ENCODE measurements at regions not wholly inside any gene's neighbourhood (a gene's known extent, or its start where the extent isn't known, plus 50 kb on each side); places are given as distances from the start of the nearest gene placed in this dataset.
"Not testable (repeated sequence)": the region's sequence is repeated elsewhere in the genome, so short reads cannot be mapped to it uniquely, and the experiment has no call there.

DNA sequence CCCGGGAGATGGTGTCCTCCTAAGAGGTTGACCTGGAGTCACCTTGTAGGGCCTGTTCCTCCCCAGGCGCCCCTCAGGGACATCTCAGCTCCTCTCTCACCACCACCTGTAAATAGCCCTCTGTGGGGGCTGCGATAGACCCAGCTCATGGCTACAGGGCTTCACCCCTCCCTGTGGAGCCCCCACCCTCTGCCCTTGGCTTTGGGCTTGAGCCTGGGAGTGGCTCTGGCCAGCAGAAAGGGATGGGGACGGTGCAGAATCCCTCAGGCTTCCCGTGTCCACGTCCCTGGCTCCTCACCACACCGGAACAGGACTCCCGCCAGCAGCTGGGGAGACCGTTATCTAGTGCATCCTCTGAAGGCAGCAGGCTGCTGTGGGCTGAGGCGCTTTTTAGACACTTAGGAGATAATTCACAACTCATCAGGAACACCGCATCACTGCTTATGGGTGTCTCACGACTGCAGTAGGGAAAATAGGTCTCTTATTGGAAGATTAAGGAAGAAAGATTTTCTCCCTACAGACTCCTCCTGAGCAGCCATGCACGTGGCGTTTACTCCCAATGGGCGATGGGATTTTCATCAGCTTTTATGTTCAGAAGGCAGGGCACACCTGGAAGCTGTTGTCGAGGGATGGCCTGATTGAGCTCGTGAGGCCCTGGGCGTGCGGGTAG lies 253.1 kb downstream of the ADGRD1 start:
- H3K9me1 ChIP-seq (ENCODE audit: insufficient read depth, low read length); H4K8ac ChIP-seq (ENCODE audit: low read depth in 2 of 2, low read length in 2 of 2); H3K9ac ChIP-seq (ENCODE audit: low read depth, low read length); H4K5ac ChIP-seq (ENCODE audit: low read depth, low read length); BruUV-seq (replicated peaks); H2BK20ac ChIP-seq (ENCODE audit: low read depth, low read length); H3K4ac ChIP-seq (ENCODE audit: low read depth, low read length); H2AK9ac ChIP-seq (replicated peaks; ENCODE audit: low read depth, low read length, poor library complexity); H3K18ac ChIP-seq (ENCODE audit: low read depth, low read length); H3K4me3 ChIP-seq (ENCODE audit: insufficient read depth, low read depth, low read length); H3K36me3 ChIP-seq (ENCODE audit: control insufficient read depth, insufficient read depth, low read length); intact Hi-C loops (cut with micrococcal nuclease); H2AK5ac ChIP-seq (ENCODE audit: low read depth, low read length); H2AFZ ChIP-seq (replicated peaks; ENCODE audit: low read length, poor library complexity); H3K79me1 ChIP-seq (ENCODE audit: low read depth in 1 of 2, low read length in 2 of 2); H3K4me1 ChIP-seq (ENCODE audit: control insufficient read depth, insufficient read depth, low read length); in situ Hi-C loops (cut with MboI; ENCODE audit: low sequenced_read_pairs); H3K4me2 ChIP-seq (ENCODE audit: low read depth, low read length); H3K27me3 ChIP-seq (ENCODE audit: control insufficient read depth, insufficient read depth, low read length); DNase-seq; H3K23ac ChIP-seq (ENCODE audit: low read depth, low read length); CTCF ChIA-PET; H2BK15ac ChIP-seq (ENCODE audit: low read depth, low read length); H4K91ac ChIP-seq (ENCODE audit: insufficient read depth, low read depth, low read length); H3K27ac ChIP-seq (ENCODE audit: insufficient read depth, low read length); ATAC-seq (ENCODE audit: low read depth); H2BK5ac ChIP-seq (ENCODE audit: low read depth, low read length, poor library complexity, severe bottlenecking); dilution Hi-C loops (cut with HindIII; ENCODE audit: low sequenced_read_pairs, unreplicated experiment); POLR2A ChIA-PET (ENCODE audit: unreplicated experiment); H2BK120ac ChIP-seq (ENCODE audit: low read depth, low read length); H3K56ac ChIP-seq (ENCODE audit: extremely low read depth, insufficient read depth, low read length); H3K14ac ChIP-seq (replicated peaks; ENCODE audit: low read depth, low read length); H4K20me1 ChIP-seq (ENCODE audit: insufficient read depth, low read length): not testable (repeated sequence)
- WGBS, 2 experiments (ENCODE audit: extremely low coverage in 2 of 2, insufficient read length in 1 of 2): no CpG with 5 or more reads among the region's 19 CpGs
- peaks cover 46% of the 10 kb centered on the region for H3K9me3 ChIP-seq (ENCODE audit: control insufficient read depth, insufficient read depth, low read length)

DNA sequence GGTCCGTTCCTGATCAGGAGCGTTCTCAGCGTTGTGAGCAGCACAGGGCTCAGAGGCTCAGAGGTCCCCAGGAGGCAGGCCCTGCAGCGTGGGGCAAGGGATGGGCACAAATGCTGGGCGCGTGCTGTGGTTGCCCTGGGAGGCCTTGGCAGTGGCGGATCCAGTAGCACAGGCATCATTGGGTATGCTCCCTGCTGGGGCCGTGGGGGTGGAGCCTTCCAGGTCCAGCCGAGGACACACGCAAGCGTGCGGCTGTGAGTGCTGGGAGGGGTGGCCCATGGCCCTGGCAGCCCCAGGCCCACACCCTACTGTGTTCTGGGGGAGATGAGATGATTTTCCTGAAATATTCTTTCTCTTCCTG lies 253.6 kb downstream of the ADGRD1 start:
- H4K91ac ChIP-seq (ENCODE audit: insufficient read depth, low read depth, low read length); H3K14ac ChIP-seq (replicated peaks; ENCODE audit: low read depth, low read length); H2BK5ac ChIP-seq (ENCODE audit: low read depth, low read length, poor library complexity, severe bottlenecking); dilution Hi-C loops (cut with HindIII; ENCODE audit: low sequenced_read_pairs, unreplicated experiment); H3K4me3 ChIP-seq (ENCODE audit: insufficient read depth, low read depth, low read length); H3K36me3 ChIP-seq (ENCODE audit: control insufficient read depth, insufficient read depth, low read length); in situ Hi-C loops (cut with MboI; ENCODE audit: low sequenced_read_pairs); H3K4ac ChIP-seq (ENCODE audit: low read depth, low read length); CTCF ChIA-PET; H3K4me1 ChIP-seq (ENCODE audit: control insufficient read depth, insufficient read depth, low read length); H4K20me1 ChIP-seq (ENCODE audit: insufficient read depth, low read length); BruUV-seq (replicated peaks); H3K9me1 ChIP-seq (ENCODE audit: insufficient read depth, low read length); H2BK120ac ChIP-seq (ENCODE audit: low read depth, low read length); ATAC-seq (ENCODE audit: low read depth); H2BK15ac ChIP-seq (ENCODE audit: low read depth, low read length); H3K18ac ChIP-seq (ENCODE audit: low read depth, low read length); H3K23ac ChIP-seq (ENCODE audit: low read depth, low read length); intact Hi-C loops (cut with micrococcal nuclease); H2AK9ac ChIP-seq (replicated peaks; ENCODE audit: low read depth, low read length, poor library complexity); H3K79me1 ChIP-seq (ENCODE audit: low read depth in 1 of 2, low read length in 2 of 2); H2AFZ ChIP-seq (replicated peaks; ENCODE audit: low read length, poor library complexity); H3K27me3 ChIP-seq (ENCODE audit: control insufficient read depth, insufficient read depth, low read length); H3K56ac ChIP-seq (ENCODE audit: extremely low read depth, insufficient read depth, low read length); H3K27ac ChIP-seq (ENCODE audit: insufficient read depth, low read length); DNase-seq; H4K5ac ChIP-seq (ENCODE audit: low read depth, low read length); H2BK20ac ChIP-seq (ENCODE audit: low read depth, low read length); H2AK5ac ChIP-seq (ENCODE audit: low read depth, low read length); H3K4me2 ChIP-seq (ENCODE audit: low read depth, low read length); POLR2A ChIA-PET (ENCODE audit: unreplicated experiment); H4K8ac ChIP-seq (ENCODE audit: low read depth in 2 of 2, low read length in 2 of 2); H3K9ac ChIP-seq (ENCODE audit: low read depth, low read length): not testable (repeated sequence)
- H3K9me3 ChIP-seq (ENCODE audit: control insufficient read depth, insufficient read depth, low read length): peaks cover 47% of the 10 kb centered on the region
- WGBS, 2 experiments (ENCODE audit: extremely low coverage in 2 of 2, insufficient read length in 1 of 2): no CpG with 5 or more reads among the region's 12 CpGs

Measured in IMR-90 (cell line).